ENCODE measurements at regions not wholly inside any gene's neighbourhood (a gene's known extent, or its start where the extent isn't known, plus 50 kb on each side); places are given as distances from the start of the nearest gene placed in this dataset.

DNA sequence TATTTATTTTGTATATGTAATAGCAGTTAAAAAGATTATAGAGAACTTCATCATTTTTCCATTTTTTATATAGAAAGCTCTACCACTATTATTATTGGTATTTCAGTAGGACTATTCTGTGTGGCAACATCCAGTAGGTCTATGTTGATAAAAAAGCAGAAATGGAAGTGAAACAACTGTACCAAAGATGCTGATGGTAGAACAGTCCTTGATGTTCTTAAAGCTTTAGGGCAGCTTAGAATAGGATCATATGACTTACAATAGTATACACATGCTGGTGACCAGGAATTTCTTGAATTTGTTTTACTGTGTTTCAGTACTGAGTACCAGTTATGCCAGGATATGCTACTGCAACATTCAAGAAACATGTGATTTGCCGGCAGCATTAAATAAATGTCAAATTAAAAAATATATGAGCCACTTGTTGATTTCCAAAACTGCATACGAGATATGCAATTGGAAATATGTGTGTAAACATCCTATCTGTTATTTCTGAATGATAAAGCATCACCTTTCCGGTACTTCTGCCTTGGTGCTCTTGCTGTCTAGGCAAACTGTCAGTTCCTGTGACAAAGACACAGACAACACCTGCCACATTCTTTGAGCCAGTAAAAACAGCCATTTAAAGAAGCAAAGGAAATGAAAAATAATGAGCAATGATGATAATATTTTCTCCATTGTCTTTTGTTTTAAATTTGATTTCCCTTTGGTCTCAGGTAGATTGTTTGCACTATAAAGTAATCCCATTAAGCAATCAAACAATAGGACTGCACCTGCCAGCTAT lies 649.2 kb downstream of the ZPLD1 start:
- Histone ChIP-seq H3T11ph (ENCODE audit: low read length) (no peak overlapping the region), H2BK20ac (ENCODE audit: low read depth, low read length, poor library complexity, severe bottlenecking) (no peak overlapping the region), H2BK12ac (ENCODE audit: insufficient read length, low read depth, low read length) (no peak overlapping the region), H3K79me1 (ENCODE audit: insufficient read depth, low read depth, low read length, poor library complexity, severe bottlenecking) (no peaks in the 10 kb centered on the region), H4K20me1 (ENCODE audit: control insufficient read depth, insufficient read depth, insufficient read length) (no peaks in the 10 kb centered on the region), H3K56ac (ENCODE audit: insufficient read length, low read depth, low read length) (no peak overlapping the region), H2AFZ (ENCODE audit: low read length) (no peak overlapping the region), H3K4ac (ENCODE audit: low read depth, low read length) (no peak overlapping the region), H2BK15ac (ENCODE audit: low read depth, low read length) (no peak overlapping the region), H3K27me3 (ENCODE audit: insufficient read depth, low read length) (no peaks in the 10 kb centered on the region), H3K18ac (ENCODE audit: insufficient read length, low read depth, low read length) (no peak overlapping the region), H3K9ac (ENCODE audit: extremely low read depth, insufficient read length, low read length) (no peak overlapping the region), H3K4me2 (ENCODE audit: insufficient read depth, insufficient read length, low read length) (no peak overlapping the region), H2BK120ac (ENCODE audit: low read depth, low read length, poor library complexity, severe bottlenecking) (no peak overlapping the region), H3K79me2 (ENCODE audit: insufficient read depth, low read length) (no peaks in the 10 kb centered on the region), H3K27ac (ENCODE audit: insufficient read length, low read depth, low read length) (no peak overlapping the region), H3K14ac (ENCODE audit: insufficient read depth, low read length) (no peak overlapping the region), H2AK5ac (ENCODE audit: insufficient read length, low read length) (no peak overlapping the region), H3K9me3 (ENCODE audit: control insufficient read depth, low read depth, low read length) (no peaks in the 10 kb centered on the region), H3K23me2 (ENCODE audit: insufficient read length, low read depth, low read length, poor library complexity, severe bottlenecking) (no peaks in the 10 kb centered on the region), H2BK5ac (ENCODE audit: insufficient read length, low read length) (no peak overlapping the region), H3K23ac (ENCODE audit: insufficient read length, low read depth, low read length) (no peak overlapping the region), H3K4me1 (ENCODE audit: insufficient read depth, low read length) (no peaks in the 10 kb centered on the region; the same call in 1 of the 2 replicates), H4K5ac (ENCODE audit: insufficient read length, low read depth, low read length) (no peak overlapping the region), H4K8ac (replicated peaks; ENCODE audit: insufficient read length, low read depth, low read length) (no peak overlapping the region), H4K91ac (ENCODE audit: insufficient read length, low read depth, low read length) (no peak overlapping the region)
- peaks cover 1% of the 10 kb centered on the region; the same call in 1 of the 2 replicates for H3K27me3 Mint-ChIP-seq (ENCODE audit: low read depth)
- H3K4me3 Mint-ChIP-seq: no peak overlapping the region
- TF ChIP-seq, protein P1, sequence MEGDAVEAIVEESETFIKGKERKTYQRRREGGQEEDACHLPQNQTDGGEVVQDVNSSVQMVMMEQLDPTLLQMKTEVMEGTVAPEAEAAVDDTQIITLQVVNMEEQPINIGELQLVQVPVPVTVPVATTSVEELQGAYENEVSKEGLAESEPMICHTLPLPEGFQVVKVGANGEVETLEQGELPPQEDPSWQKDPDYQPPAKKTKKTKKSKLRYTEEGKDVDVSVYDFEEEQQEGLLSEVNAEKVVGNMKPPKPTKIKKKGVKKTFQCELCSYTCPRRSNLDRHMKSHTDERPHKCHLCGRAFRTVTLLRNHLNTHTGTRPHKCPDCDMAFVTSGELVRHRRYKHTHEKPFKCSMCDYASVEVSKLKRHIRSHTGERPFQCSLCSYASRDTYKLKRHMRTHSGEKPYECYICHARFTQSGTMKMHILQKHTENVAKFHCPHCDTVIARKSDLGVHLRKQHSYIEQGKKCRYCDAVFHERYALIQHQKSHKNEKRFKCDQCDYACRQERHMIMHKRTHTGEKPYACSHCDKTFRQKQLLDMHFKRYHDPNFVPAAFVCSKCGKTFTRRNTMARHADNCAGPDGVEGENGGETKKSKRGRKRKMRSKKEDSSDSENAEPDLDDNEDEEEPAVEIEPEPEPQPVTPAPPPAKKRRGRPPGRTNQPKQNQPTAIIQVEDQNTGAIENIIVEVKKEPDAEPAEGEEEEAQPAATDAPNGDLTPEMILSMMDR (conservative IDR thresholded peaks at IDR 0.05): no peak
- no peaks in the 10 kb centered on the region for H3K36me3 Mint-ChIP-seq (ENCODE audit: insufficient read depth in 1 of 3, low read depth in 3 of 3)
- no peak for DNase-seq
- no peaks in the 10 kb centered on the region for H3K4me1 Mint-ChIP-seq
- H3K9me3 Mint-ChIP-seq: peaks cover 0 to 2% of the 10 kb centered on the region in 2 experiments; a peak in 2 of 5 replicates
- WGBS (ENCODE audit: extremely low coverage, insufficient read length, low lambda C conversion rate): no CpG with 5 or more reads among the region's 3 CpGs
- no peak overlapping the region for H3K27ac Mint-ChIP-seq
